ENCODE measurements at regions not wholly inside any gene's neighbourhood (a gene's known extent, or its start where the extent isn't known, plus 50 kb on each side); places are given as distances from the start of the nearest gene placed in this dataset.

DNA sequence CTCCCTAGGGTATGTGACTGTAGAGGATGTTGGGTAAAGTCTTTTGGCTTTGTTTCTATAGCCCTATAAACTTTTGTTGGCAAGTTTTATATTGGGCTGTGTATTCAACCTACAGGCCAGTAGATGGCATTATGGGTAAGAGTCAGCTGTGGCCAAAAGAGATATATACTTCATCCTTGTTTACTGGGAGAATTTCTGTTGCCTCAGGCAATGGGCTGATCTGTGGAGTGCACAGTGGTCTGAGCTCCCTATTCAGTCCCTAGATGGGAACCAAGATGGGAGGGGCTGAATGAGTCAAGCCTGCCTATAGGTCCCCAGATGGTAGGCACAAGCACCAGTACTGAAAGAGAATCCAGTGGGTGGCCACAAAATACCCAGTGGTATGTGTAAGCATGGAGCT is 580.6 kb downstream of the EPHA5 start:
- intact Hi-C loops (cut with DNase I), result no loop called here
- Histone ChIP-seq H3K36me3 (no peaks in the 10 kb centered on the region), H3K27ac (replicated peaks in 1 of 4) (no peak overlapping the region), H3K27me3 (no peaks in the 10 kb centered on the region), H3K9me3 (no peaks in the 10 kb centered on the region), H3K4me3 (no peak overlapping the region), H3K4me1 (no peaks in the 10 kb centered on the region)
- no peak for DNase-seq (ENCODE audit: extremely low spot score)
- TF ChIP-seq EP300 (IDR thresholded peaks at IDR 0.05), result no peak

DNA sequence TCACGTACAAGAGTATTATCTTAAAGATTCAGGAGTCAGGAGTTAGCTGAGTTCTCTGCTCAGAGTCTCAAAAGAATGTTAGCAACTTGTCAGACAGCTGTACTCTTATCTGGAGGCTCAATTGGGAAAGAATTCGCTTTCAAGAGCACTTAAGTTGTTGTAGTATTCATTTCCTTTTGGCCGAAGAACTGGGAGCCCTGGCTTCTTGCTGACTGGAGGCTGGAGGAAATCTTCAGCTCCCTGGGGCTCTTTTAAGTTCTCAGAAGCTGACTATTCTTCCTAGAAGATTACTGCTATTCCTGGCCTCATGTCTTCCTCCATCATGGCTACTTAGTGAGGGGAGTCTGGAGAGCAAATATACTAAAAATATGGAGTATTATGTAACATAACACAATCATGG is 587.2 kb downstream of the EPHA5 start:
- Histone ChIP-seq H3K27me3 (no peaks in the 10 kb centered on the region), H3K27ac (replicated peaks in 1 of 4) (no peak overlapping the region), H3K4me3 (no peak overlapping the region), H3K4me1 (no peaks in the 10 kb centered on the region), H3K9me3 (no peaks in the 10 kb centered on the region), H3K36me3 (no peaks in the 10 kb centered on the region)
- intact Hi-C loops (cut with DNase I), result no loop called here
- DNase-seq (ENCODE audit: extremely low spot score), result no peak
- TF ChIP-seq POLR2AphosphoS5 (IDR thresholded peaks at IDR 0.05) (no peak), POLR2A (IDR thresholded peaks at IDR 0.05; ENCODE audit: low read depth) (no peak), EP300 (IDR thresholded peaks at IDR 0.05) (no peak)
- TF ChIP-seq, protein P1, sequence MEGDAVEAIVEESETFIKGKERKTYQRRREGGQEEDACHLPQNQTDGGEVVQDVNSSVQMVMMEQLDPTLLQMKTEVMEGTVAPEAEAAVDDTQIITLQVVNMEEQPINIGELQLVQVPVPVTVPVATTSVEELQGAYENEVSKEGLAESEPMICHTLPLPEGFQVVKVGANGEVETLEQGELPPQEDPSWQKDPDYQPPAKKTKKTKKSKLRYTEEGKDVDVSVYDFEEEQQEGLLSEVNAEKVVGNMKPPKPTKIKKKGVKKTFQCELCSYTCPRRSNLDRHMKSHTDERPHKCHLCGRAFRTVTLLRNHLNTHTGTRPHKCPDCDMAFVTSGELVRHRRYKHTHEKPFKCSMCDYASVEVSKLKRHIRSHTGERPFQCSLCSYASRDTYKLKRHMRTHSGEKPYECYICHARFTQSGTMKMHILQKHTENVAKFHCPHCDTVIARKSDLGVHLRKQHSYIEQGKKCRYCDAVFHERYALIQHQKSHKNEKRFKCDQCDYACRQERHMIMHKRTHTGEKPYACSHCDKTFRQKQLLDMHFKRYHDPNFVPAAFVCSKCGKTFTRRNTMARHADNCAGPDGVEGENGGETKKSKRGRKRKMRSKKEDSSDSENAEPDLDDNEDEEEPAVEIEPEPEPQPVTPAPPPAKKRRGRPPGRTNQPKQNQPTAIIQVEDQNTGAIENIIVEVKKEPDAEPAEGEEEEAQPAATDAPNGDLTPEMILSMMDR (IDR thresholded peaks at IDR 0.05), result no peak
- 45% methylated on average over 3 of the region's 3 CpGs for WGBS

DNA sequence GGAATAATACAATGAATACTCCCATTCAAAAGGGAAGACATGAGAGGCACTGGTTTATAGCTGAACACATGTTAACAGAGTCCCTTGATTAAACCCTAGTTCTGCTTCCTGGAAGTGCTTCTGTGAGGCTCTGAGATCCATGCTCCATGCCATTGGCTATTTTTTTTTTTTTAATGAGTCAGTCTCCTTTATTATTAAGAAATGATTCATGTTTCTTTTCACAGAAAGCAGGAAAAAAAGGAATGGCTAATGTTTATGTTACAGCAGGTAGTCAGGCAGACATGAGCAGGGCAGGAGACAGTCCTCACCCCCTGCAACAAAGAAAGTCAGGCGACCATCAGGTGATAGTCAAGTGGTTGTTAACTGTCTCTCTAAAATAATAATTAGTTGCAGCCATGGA is 598.7 kb downstream of the EPHA5 start:
- Histone ChIP-seq H3K27me3 (no peaks in the 10 kb centered on the region), H3K4me3 (no peak overlapping the region), H3K27ac (replicated peaks in 1 of 4) (no peak overlapping the region), H3K9me3 (no peaks in the 10 kb centered on the region), H3K36me3 (no peaks in the 10 kb centered on the region), H3K4me1 (no peaks in the 10 kb centered on the region)
- WGBS, result 75% methylated on average over 1 of the region's 1 CpG
- intact Hi-C loops (cut with DNase I), result no loop called here
- DNase-seq (ENCODE audit: extremely low spot score), result no peak
- TF ChIP-seq POLR2AphosphoS5 (IDR thresholded peaks at IDR 0.05), result no peak
- TF ChIP-seq EP300 (IDR thresholded peaks at IDR 0.05), result no peak
- TF ChIP-seq, protein P1 (IDR thresholded peaks at IDR 0.05), result no peak
- no peak for TF ChIP-seq POLR2A (IDR thresholded peaks at IDR 0.05; ENCODE audit: low read depth)

DNA sequence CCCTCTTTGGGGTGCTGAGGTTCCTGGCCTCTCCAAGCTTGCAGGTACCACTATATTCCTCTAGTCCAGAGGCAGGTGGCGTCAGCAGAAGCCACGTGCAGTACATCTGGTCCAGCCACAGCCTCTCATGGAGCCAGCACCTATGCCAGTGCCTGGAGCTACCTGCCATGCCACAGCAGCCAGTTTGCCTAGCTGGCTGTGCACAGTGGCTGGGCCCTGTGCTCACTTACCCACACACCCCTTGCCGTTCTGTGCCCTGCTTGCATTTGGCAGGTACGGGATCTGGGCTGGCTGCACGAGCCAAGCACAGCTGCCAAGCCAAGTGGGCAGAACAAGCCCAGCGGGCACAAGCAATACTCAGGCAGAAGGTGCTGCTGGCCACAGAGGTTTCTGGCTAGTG is 601.1 kb downstream of the EPHA5 start:
- intact Hi-C loops (cut with DNase I), result no loop called here
- Histone ChIP-seq H3K36me3 (no peaks in the 10 kb centered on the region), H3K9me3 (no peaks in the 10 kb centered on the region), H3K4me1 (no peaks in the 10 kb centered on the region), H3K4me3 (no peak overlapping the region), H3K27ac (replicated peaks in 1 of 4) (no peak overlapping the region), H3K27me3 (no peaks in the 10 kb centered on the region)
- 86% methylated on average over 1 of the region's 6 CpGs for WGBS
- DNase-seq (ENCODE audit: extremely low spot score), result no peak
- TF ChIP-seq POLR2A (IDR thresholded peaks at IDR 0.05; ENCODE audit: low read depth), result no peak
- TF ChIP-seq, protein P1 (IDR thresholded peaks at IDR 0.05), result no peak
- no peak for TF ChIP-seq EP300 (IDR thresholded peaks at IDR 0.05)
- TF ChIP-seq POLR2AphosphoS5 (IDR thresholded peaks at IDR 0.05), result no peak

DNA sequence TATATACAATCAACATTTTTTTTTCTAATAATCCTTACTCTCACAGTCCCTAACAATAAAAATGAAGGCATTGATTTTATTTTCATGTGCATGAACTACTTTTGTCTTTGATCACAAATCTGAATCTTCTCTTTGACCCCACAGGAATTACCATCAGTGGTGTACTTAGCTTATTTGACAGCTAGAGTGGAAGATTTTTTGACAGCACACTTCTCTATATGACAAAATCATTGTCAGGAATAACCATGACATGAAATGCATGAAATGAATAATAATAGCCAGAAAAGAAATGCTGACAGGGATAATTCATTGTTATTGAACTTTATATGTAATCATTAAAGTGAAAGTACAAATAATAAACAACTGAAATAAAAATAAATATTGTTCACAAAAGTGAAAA is 604.2 kb downstream of the EPHA5 start:
- TF ChIP-seq POLR2AphosphoS5 (IDR thresholded peaks at IDR 0.05) (no peak), POLR2A (IDR thresholded peaks at IDR 0.05; ENCODE audit: low read depth) (no peak), EP300 (IDR thresholded peaks at IDR 0.05) (no peak)
- TF ChIP-seq, protein P1 (IDR thresholded peaks at IDR 0.05), result no peak

More for the DNA sequence above, 604.2 kb downstream of the EPHA5 start:
- no peaks in the 10 kb centered on the region for H3K36me3 ChIP-seq
- H3K4me3 ChIP-seq, result no peak overlapping the region
- intact Hi-C loops (cut with DNase I), result no loop called here
- no peaks in the 10 kb centered on the region for H3K9me3 ChIP-seq
- no peak overlapping the region for H3K27ac ChIP-seq (replicated peaks in 1 of 4)
- DNase-seq (ENCODE audit: extremely low spot score), result no peak
- no peaks in the 10 kb centered on the region for H3K4me1 ChIP-seq
- no peaks in the 10 kb centered on the region for H3K27me3 ChIP-seq
